HL-60 (cell line): ENCODE measurements at regions not wholly inside any gene's neighbourhood (a gene's known extent, or its start where the extent isn't known, plus 50 kb on each side); places are given as distances from the start of the nearest gene placed in this dataset.

Experiments used
- DNase-seq, 2 experiments: peaks; one replicate each; pipeline ENCODE4 v3.0.0-alpha.2; 2010 to 2020; ENCODE audit warnings: low read depth in 1 of 2, low spot score in 1 of 2
- H3K27ac ChIP-seq: fragments of 250-450 bp; sonication (Bioruptor Pico); replicated peaks from 2 replicates; pipeline ENCODE4 v1.5.1; 2020; ENCODE audit warnings: mild to moderate bottlenecking, moderate library complexity
- H3K27me3 ChIP-seq: fragments of 250-450 bp; sonication (Bioruptor Pico); 2 replicates; pipeline ENCODE4 v1.5.1; 2021; ENCODE audit warnings: mild to moderate bottlenecking, moderate library complexity; ENCODE audit not compliant: insufficient read depth, poor library complexity, severe bottlenecking
- H3K4me3 ChIP-seq: replicated peaks from 2 replicates; pipeline ENCODE4 v1.5.1; 2011; ENCODE audit warnings: mild to moderate bottlenecking, control low read depth, low read length; ENCODE audit not compliant: insufficient read depth
- CTCF ChIP-seq: IDR thresholded peaks from one replicate; pipeline ENCODE4 v1.5.1; 2011; ENCODE audit warnings: low read length, control low read depth, inconsistent platforms; ENCODE audit not compliant: insufficient read depth
- GABPA ChIP-seq: IDR thresholded peaks from 2 replicates; pipeline ENCODE4 v1.6.1; 2012; ENCODE audit warnings: low read depth
- POLR2AphosphoS5 ChIP-seq: IDR thresholded peaks from 2 replicates; pipeline ENCODE4 v1.6.1; 2012; ENCODE audit warnings: low read depth
- REST ChIP-seq: IDR thresholded peaks from 2 replicates; pipeline ENCODE4 v1.6.1; 2012; ENCODE audit warnings: low read depth; ENCODE audit not compliant: insufficient replicate concordance
- SPI1 ChIP-seq: IDR thresholded peaks from 2 replicates; pipeline ENCODE4 v1.6.1; 2012; ENCODE audit warnings: low read depth, mild to moderate bottlenecking, borderline replicate concordance

GRCh38 chr6:104332364-104332763 lies 527.4 kb downstream of the HACE1 start:
- no peak for TF ChIP-seq SPI1
- no peak for TF ChIP-seq CTCF
- no peak for TF ChIP-seq GABPA
- TF ChIP-seq POLR2AphosphoS5: no peak
- no peak for TF ChIP-seq REST
- no peak overlapping the region for H3K27ac ChIP-seq
- H3K27me3 ChIP-seq: no peaks in the 10 kb centered on the region
- DNase-seq: no peak
- H3K4me3 ChIP-seq: no peak overlapping the region

GRCh38 chr6:104326173-104327001 lies 533.3 kb downstream of the HACE1 start:
- DNase-seq: no peak
- H3K4me3 ChIP-seq: no peak overlapping the region
- no peak overlapping the region for H3K27ac ChIP-seq
- no peaks in the 10 kb centered on the region for H3K27me3 ChIP-seq
- TF ChIP-seq REST: no peak
- no peak for TF ChIP-seq POLR2AphosphoS5
- no peak for TF ChIP-seq GABPA

GRCh38 chr6:104325341-104326172 lies 534.2 kb downstream of the HACE1 start:
- Histone ChIP-seq H3K27ac (no peak overlapping the region), H3K4me3 (no peak overlapping the region), H3K27me3 (no peaks in the 10 kb centered on the region)
- TF ChIP-seq GABPA (no peak), CTCF (peak; percentile 43), POLR2AphosphoS5 (no peak)
- DNase-seq: no peak

GRCh38 chr6:104324301-104324700 lies 535.4 kb downstream of the HACE1 start:
- no peak for DNase-seq
- TF ChIP-seq POLR2AphosphoS5 (no peak), CTCF (no peak), SPI1 (no peak), REST (no peak), GABPA (no peak)
- H3K4me3 ChIP-seq: no peak overlapping the region
- no peaks in the 10 kb centered on the region for H3K27me3 ChIP-seq
- no peak overlapping the region for H3K27ac ChIP-seq
